ENCODE measurements at regions not wholly inside any gene's neighbourhood (a gene's known extent, or its start where the extent isn't known, plus 50 kb on each side); places are given as distances from the start of the nearest gene placed in this dataset.

GRCh38 chr5:19098434-19098833 lies 889.6 kb downstream of the CDH18 start:
- Histone ChIP-seq H3K27ac (no peak overlapping the region), H3K36me3 (no peaks in the 10 kb centered on the region), H3K27me3 (no peaks in the 10 kb centered on the region), H3K9me3 (no peaks in the 10 kb centered on the region), H3K4me3 (no peak overlapping the region), H3K4me1 (no peaks in the 10 kb centered on the region)
- intact Hi-C loops (cut with DNase I; ENCODE audit: low total_unique reads) = no loop called here
- no peak for DNase-seq
- TF ChIP-seq POLR2A (IDR thresholded peaks at IDR 0.05) = no peak
- TF ChIP-seq, protein P1, sequence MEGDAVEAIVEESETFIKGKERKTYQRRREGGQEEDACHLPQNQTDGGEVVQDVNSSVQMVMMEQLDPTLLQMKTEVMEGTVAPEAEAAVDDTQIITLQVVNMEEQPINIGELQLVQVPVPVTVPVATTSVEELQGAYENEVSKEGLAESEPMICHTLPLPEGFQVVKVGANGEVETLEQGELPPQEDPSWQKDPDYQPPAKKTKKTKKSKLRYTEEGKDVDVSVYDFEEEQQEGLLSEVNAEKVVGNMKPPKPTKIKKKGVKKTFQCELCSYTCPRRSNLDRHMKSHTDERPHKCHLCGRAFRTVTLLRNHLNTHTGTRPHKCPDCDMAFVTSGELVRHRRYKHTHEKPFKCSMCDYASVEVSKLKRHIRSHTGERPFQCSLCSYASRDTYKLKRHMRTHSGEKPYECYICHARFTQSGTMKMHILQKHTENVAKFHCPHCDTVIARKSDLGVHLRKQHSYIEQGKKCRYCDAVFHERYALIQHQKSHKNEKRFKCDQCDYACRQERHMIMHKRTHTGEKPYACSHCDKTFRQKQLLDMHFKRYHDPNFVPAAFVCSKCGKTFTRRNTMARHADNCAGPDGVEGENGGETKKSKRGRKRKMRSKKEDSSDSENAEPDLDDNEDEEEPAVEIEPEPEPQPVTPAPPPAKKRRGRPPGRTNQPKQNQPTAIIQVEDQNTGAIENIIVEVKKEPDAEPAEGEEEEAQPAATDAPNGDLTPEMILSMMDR (IDR thresholded peaks at IDR 0.05) = no peak

- H3K36me3 ChIP-seq = no peaks in the 10 kb centered on the region
- intact Hi-C loops (cut with DNase I; ENCODE audit: low total_unique reads) = no loop called here
- H3K27ac ChIP-seq = no peak overlapping the region
- TF ChIP-seq, protein P1 (IDR thresholded peaks at IDR 0.05) = no peak
- TF ChIP-seq POLR2A (IDR thresholded peaks at IDR 0.05) = no peak
- no peaks in the 10 kb centered on the region for H3K9me3 ChIP-seq
- DNase-seq = no peak
- no peaks in the 10 kb centered on the region for H3K4me1 ChIP-seq
- H3K27me3 ChIP-seq = no peaks in the 10 kb centered on the region
- H3K4me3 ChIP-seq = no peak overlapping the region
Measured at GRCh38 chr5:19099195-19099594, 888.8 kb downstream of the CDH18 start.

GRCh38 chr5:19104948-19105347 lies 883.1 kb downstream of the CDH18 start:
- Histone ChIP-seq H3K36me3 (no peaks in the 10 kb centered on the region), H3K27me3 (no peaks in the 10 kb centered on the region), H3K4me1 (no peaks in the 10 kb centered on the region), H3K4me3 (no peak overlapping the region), H3K27ac (no peak overlapping the region), H3K9me3 (no peaks in the 10 kb centered on the region)
- no peak for DNase-seq
- intact Hi-C loops (cut with DNase I; ENCODE audit: low total_unique reads) = no loop called here
- TF ChIP-seq, protein P1 (IDR thresholded peaks at IDR 0.05) = no peak
- TF ChIP-seq POLR2A (IDR thresholded peaks at IDR 0.05) = no peak

GRCh38 chr5:19122923-19123322 lies 865.1 kb downstream of the CDH18 start:
- Histone ChIP-seq H3K36me3 (no peaks in the 10 kb centered on the region), H3K4me3 (no peak overlapping the region), H3K4me1 (no peaks in the 10 kb centered on the region), H3K27me3 (no peaks in the 10 kb centered on the region), H3K27ac (no peak overlapping the region), H3K9me3 (no peaks in the 10 kb centered on the region)
- TF ChIP-seq, protein P1 (IDR thresholded peaks at IDR 0.05) = no peak
- TF ChIP-seq POLR2A (IDR thresholded peaks at IDR 0.05) = no peak
- intact Hi-C loops (cut with DNase I; ENCODE audit: low total_unique reads) = no loop called here
- DNase-seq = no peak

DNA sequence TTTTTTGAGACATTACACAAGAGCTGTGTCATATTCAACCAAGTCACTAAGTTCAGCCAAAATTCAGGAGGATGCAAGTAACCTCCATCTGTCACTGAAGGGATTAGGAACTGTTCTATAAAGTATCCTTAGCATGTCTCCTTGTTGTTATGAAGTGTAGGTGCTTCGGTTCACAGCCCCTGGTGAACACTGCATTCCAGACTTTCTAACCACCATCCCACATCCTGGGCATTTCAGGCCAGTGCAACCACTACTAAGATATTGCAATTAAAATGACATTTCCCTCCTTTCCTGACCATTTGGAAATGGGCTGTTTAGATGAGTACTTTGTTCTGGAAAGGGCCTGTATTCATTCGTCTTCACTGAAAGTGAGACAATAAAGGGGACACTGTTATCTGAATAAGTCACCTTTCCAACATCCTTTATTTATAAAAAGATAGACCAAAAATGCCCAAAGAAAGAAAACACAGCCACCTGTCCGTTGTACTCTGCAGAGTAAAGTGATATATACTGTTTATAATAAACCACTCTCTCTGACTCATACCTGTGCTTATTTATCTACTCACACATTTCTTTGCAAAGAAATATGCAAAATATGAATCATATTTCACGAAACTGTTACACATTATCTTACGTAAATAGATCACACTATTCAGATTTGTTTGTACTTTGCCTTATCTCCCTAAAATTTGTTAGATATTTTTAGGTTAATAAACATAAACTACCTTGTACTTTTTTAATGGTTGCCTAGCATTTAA lies 861.9 kb downstream of the CDH18 start:
- DNase-seq = no peak
- Histone ChIP-seq H3K27ac (no peak overlapping the region), H3K4me1 (no peaks in the 10 kb centered on the region), H3K36me3 (no peaks in the 10 kb centered on the region), H3K9me3 (no peaks in the 10 kb centered on the region), H3K4me3 (no peak overlapping the region), H3K27me3 (no peaks in the 10 kb centered on the region)
- intact Hi-C loops (cut with DNase I; ENCODE audit: low total_unique reads) = no loop called here
- no peak for TF ChIP-seq POLR2A (IDR thresholded peaks at IDR 0.05)
- TF ChIP-seq, protein P1 (IDR thresholded peaks at IDR 0.05) = no peak

All from uterus (tissue), 3 donors.